Smooth muscle cell (in vitro differentiated cells): ENCODE measurements at regions not wholly inside any gene's neighbourhood (a gene's known extent, or its start where the extent isn't known, plus 50 kb on each side); places are given as distances from the start of the nearest gene placed in this dataset.

Experiments
- DNase-seq: peaks from one replicate; lab custom pipeline; 2025; ENCODE audit not compliant: unreplicated experiment; lab: John Stamatoyannopoulos, UW
- H2AFZ ChIP-seq: fragments of 200-600 bp; sonication (generic); 2 replicates; pipeline ENCODE4 v1.6.0; 2016; ENCODE audit warnings: antibody characterized with exemption, low read depth, mild to moderate bottlenecking
- H3F3A ChIP-seq: fragments of 200-600 bp; sonication (generic); 2 replicates; pipeline ENCODE4 v1.6.0; 2017; ENCODE audit warnings: antibody characterized with exemption, low read depth
- H3K27ac ChIP-seq: fragments of 200-600 bp; sonication (generic); 2 replicates; pipeline ENCODE4 v1.5.1; 2016; ENCODE audit warnings: low read depth, mild to moderate bottlenecking
- H3K27me3 ChIP-seq: fragments of 200-600 bp; sonication (generic); 2 replicates; pipeline ENCODE4 v1.6.1; 2016; ENCODE audit warnings: low read depth, mild to moderate bottlenecking
- H3K36me3 ChIP-seq: fragments of 200-600 bp; sonication (generic); 2 replicates; pipeline ENCODE4 v1.5.1; 2016; ENCODE audit warnings: low read depth
- H3K4me1 ChIP-seq: fragments of 200-600 bp; sonication (generic); 2 replicates; pipeline ENCODE4 v1.5.1; 2016; ENCODE audit warnings: low read depth
- H3K4me2 ChIP-seq: fragments of 200-600 bp; sonication (generic); 2 replicates; pipeline ENCODE4 v1.6.0; 2016; ENCODE audit warnings: mild to moderate bottlenecking
- H3K4me3 ChIP-seq: fragments of 200-600 bp; sonication (generic); 2 replicates; pipeline ENCODE4 v1.5.1; 2016; ENCODE audit warnings: mild to moderate bottlenecking
- H3K79me2 ChIP-seq: fragments of 200-600 bp; sonication (generic); 2 replicates; pipeline ENCODE4 v1.6.0; 2016; ENCODE audit warnings: low read depth, mild to moderate bottlenecking
- H3K9ac ChIP-seq: fragments of 200-600 bp; sonication (generic); 2 replicates; pipeline ENCODE4 v1.6.0; 2016; ENCODE audit warnings: low read depth
- H3K9me3 ChIP-seq: fragments of 200-600 bp; sonication (generic); replicated peaks from 2 replicates; pipeline ENCODE4 v1.5.1; 2016; ENCODE audit warnings: low read depth
- H4K20me1 ChIP-seq: fragments of 200-600 bp; sonication (generic); 2 replicates; pipeline ENCODE4 v1.6.0; 2016; ENCODE audit warnings: low read depth
- CTCF ChIP-seq: fragments of 200-600 bp; sonication (generic); IDR thresholded peaks from 2 replicates; pipeline ENCODE4 v1.5.1; 2017; ENCODE audit warnings: borderline replicate concordance, mild to moderate bottlenecking, antibody characterized with exemption; ENCODE audit not compliant: insufficient read depth, poor library complexity, severe bottlenecking
- WGBS: methylation state at CpG from one replicate; pipeline ENCODE4 v1.1.7; 2016; ENCODE audit warnings: low lambda C conversion rate; 5-methylcytosine and 5-hydroxymethylcytosine counted together

- H3K4me3 ChIP-seq, result no peak overlapping the region
- H3K79me2 ChIP-seq, result no peaks in the 10 kb centered on the region
- H3K9ac ChIP-seq, result no peak overlapping the region
- no peaks in the 10 kb centered on the region for H3K9me3 ChIP-seq
- no peaks in the 10 kb centered on the region for H4K20me1 ChIP-seq
- H2AFZ ChIP-seq, result no peak overlapping the region
- H3F3A ChIP-seq, result no peaks in the 10 kb centered on the region
- H3K36me3 ChIP-seq, result no peaks in the 10 kb centered on the region
- peak; percentile 16 for DNase-seq
- WGBS, result 57% methylated on average over 13 of the region's 13 CpGs
- TF ChIP-seq CTCF, result peak; percentile 94
- no peak overlapping the region for H3K4me2 ChIP-seq
- H3K27me3 ChIP-seq, result no peaks in the 10 kb centered on the region
- H3K27ac ChIP-seq, result no peak overlapping the region
- H3K4me1 ChIP-seq, result no peaks in the 10 kb centered on the region
Measured at GRCh38 chr18:45212181-45213039, 402.9 kb upstream of the SLC14A2 start.

- H3K27ac ChIP-seq, result no peak overlapping the region
- no peaks in the 10 kb centered on the region for H3K9me3 ChIP-seq
- no peak overlapping the region for H2AFZ ChIP-seq
- no peaks in the 10 kb centered on the region for H4K20me1 ChIP-seq
- no peak overlapping the region for H3K4me3 ChIP-seq
- no peaks in the 10 kb centered on the region for H3K79me2 ChIP-seq
- no peak overlapping the region for H3K4me2 ChIP-seq
- DNase-seq, result no peak
- no peak for TF ChIP-seq CTCF
- H3F3A ChIP-seq, result no peaks in the 10 kb centered on the region
- H3K36me3 ChIP-seq, result no peaks in the 10 kb centered on the region
- H3K9ac ChIP-seq, result no peak overlapping the region
- no peaks in the 10 kb centered on the region for H3K4me1 ChIP-seq
- H3K27me3 ChIP-seq, result no peaks in the 10 kb centered on the region
- 98% methylated on average over 1 of the region's 1 CpG for WGBS
Measured at GRCh38 chr18:45213040-45213333, 402.3 kb upstream of the SLC14A2 start.

DNA sequence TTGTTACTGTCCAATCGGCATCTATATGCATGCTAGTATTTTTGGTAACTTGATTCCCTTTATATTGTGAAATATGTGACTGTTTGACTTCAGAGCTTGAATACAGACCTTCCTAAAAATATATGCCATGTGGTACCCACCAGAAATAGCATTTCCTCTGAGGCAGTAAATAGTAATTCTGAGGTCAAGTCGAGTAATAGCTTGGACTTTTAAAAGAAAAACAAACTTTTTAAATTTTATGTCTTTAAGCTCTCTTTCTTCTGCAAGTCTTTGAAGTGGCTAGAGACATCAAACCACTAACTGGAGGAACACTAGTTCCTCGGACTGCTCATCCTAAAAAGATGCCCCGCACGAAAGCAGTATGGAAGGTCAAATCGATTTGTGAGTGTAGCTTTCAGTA lies 396.8 kb upstream of the SLC14A2 start:
- Histone ChIP-seq H3K4me2 (no peak overlapping the region), H3K9ac (no peak overlapping the region), H3K27me3 (no peaks in the 10 kb centered on the region), H3K27ac (no peak overlapping the region), H3K4me1 (no peaks in the 10 kb centered on the region), H3K4me3 (no peak overlapping the region), H3K36me3 (no peaks in the 10 kb centered on the region), H3K9me3 (no peaks in the 10 kb centered on the region), H3F3A (no peaks in the 10 kb centered on the region), H4K20me1 (no peaks in the 10 kb centered on the region), H2AFZ (no peak overlapping the region), H3K79me2 (no peaks in the 10 kb centered on the region)
- no peak for TF ChIP-seq CTCF
- WGBS, result 52% methylated on average over 6 of the region's 6 CpGs
- no peak for DNase-seq

- H3K9ac ChIP-seq, result no peak overlapping the region
- no peaks in the 10 kb centered on the region for H3K79me2 ChIP-seq
- no peaks in the 10 kb centered on the region for H3K4me1 ChIP-seq
- H2AFZ ChIP-seq, result no peak overlapping the region
- no peak overlapping the region for H3K27ac ChIP-seq
- no peaks in the 10 kb centered on the region for H3F3A ChIP-seq
- H4K20me1 ChIP-seq, result no peaks in the 10 kb centered on the region
- no peak for TF ChIP-seq CTCF
- no peak for DNase-seq
- H3K9me3 ChIP-seq, result no peaks in the 10 kb centered on the region
- no peaks in the 10 kb centered on the region for H3K27me3 ChIP-seq
- H3K4me2 ChIP-seq, result no peak overlapping the region
- WGBS, result 66% methylated on average over 5 of the region's 5 CpGs
- H3K36me3 ChIP-seq, result no peaks in the 10 kb centered on the region
- H3K4me3 ChIP-seq, result no peak overlapping the region
Measured at GRCh38 chr18:45221363-45221762, 393.9 kb upstream of the SLC14A2 start.
